Urinary bladder (tissue), 3 donors: ENCODE measurements at regions not wholly inside any gene's neighbourhood (a gene's known extent, or its start where the extent isn't known, plus 50 kb on each side); places are given as distances from the start of the nearest gene placed in this dataset.

ENCODE experiments used
- DNase-seq: peaks from one replicate; pipeline ENCODE4 v3.0.0-alpha.2; 2015; ENCODE audit errors: extremely low spot score
- H3K27ac ChIP-seq: one replicate; pipeline ENCODE4 v1.5.1; 2013; ENCODE audit warnings: low read depth, mild to moderate bottlenecking, moderate library complexity
- H3K36me3 ChIP-seq: one replicate; pipeline ENCODE4 v1.6.1; 2013; ENCODE audit warnings: mild to moderate bottlenecking, moderate library complexity; ENCODE audit not compliant: insufficient read depth
- H3K4me1 ChIP-seq: one replicate; pipeline ENCODE4 v1.6.1; 2013; ENCODE audit warnings: mild to moderate bottlenecking, moderate library complexity; ENCODE audit not compliant: insufficient read depth
- H3K4me3 ChIP-seq: one replicate; pipeline ENCODE4 v1.5.1; 2013; ENCODE audit warnings: low read depth, low read length
- WGBS: extraction: QIAGEN DNeasy Blood & Tissue Kit; methylation state at CpG from one replicate; pipeline ENCODE4 v1.1.7; 2013; 5-methylcytosine and 5-hydroxymethylcytosine counted together
- donor health status: healthy with polysubstance abuse.
- donor health status: healthy.

- no peaks in the 10 kb centered on the region for H3K36me3 ChIP-seq
- WGBS, result 98% methylated on average over 2 of the region's 2 CpGs
- no peak overlapping the region for H3K4me3 ChIP-seq
- H3K4me1 ChIP-seq, result no peaks in the 10 kb centered on the region
- H3K27ac ChIP-seq, result no peak overlapping the region
- DNase-seq, result no peak
These were observed 270.6 kb downstream of the PCDH20 start for GRCh38 chr13:61144834-61145593.

- Histone ChIP-seq H3K4me3 (no peak overlapping the region), H3K27ac (no peak overlapping the region), H3K4me1 (no peaks in the 10 kb centered on the region), H3K36me3 (no peaks in the 10 kb centered on the region)
- DNase-seq, result no peak
- WGBS, result 46% methylated on average over 1 of the region's 1 CpG
These were observed 271.3 kb downstream of the PCDH20 start for GRCh38 chr13:61144301-61144700.

GRCh38 chr13:61142506-61142905, 273.1 kb downstream of the PCDH20 start:
- no peak for DNase-seq
- H3K27ac ChIP-seq, result no peak overlapping the region

GRCh38 chr13:61138857-61139256, 276.8 kb downstream of the PCDH20 start:
- DNase-seq, result no peak
- no peak overlapping the region for H3K4me3 ChIP-seq
- H3K27ac ChIP-seq, result no peak overlapping the region
- H3K36me3 ChIP-seq, result no peaks in the 10 kb centered on the region
- H3K4me1 ChIP-seq, result no peaks in the 10 kb centered on the region

More at GRCh38 chr13:61142506-61142905, 273.1 kb downstream of the PCDH20 start:
- H3K36me3 ChIP-seq, result no peaks in the 10 kb centered on the region
- H3K4me3 ChIP-seq, result no peak overlapping the region
- no peaks in the 10 kb centered on the region for H3K4me1 ChIP-seq

GRCh38 chr13:61136515-61136914, 279.1 kb downstream of the PCDH20 start:
- Histone ChIP-seq H3K27ac (no peak overlapping the region), H3K4me3 (no peak overlapping the region), H3K4me1 (no peaks in the 10 kb centered on the region), H3K36me3 (no peaks in the 10 kb centered on the region)
- no peak for DNase-seq
- 39% methylated on average over 1 of the region's 1 CpG for WGBS

- H3K36me3 ChIP-seq, result no peaks in the 10 kb centered on the region
- 45% methylated on average over 4 of the region's 4 CpGs for WGBS
- no peak overlapping the region for H3K4me3 ChIP-seq
- H3K27ac ChIP-seq, result no peak overlapping the region
- no peaks in the 10 kb centered on the region for H3K4me1 ChIP-seq
- no peak for DNase-seq
These were observed 279.6 kb downstream of the PCDH20 start for GRCh38 chr13:61136093-61136492.

- no peak for DNase-seq
- H3K27ac ChIP-seq, result no peak overlapping the region
- WGBS, result 93% methylated on average over 2 of the region's 2 CpGs
- no peaks in the 10 kb centered on the region for H3K36me3 ChIP-seq
- no peak overlapping the region for H3K4me3 ChIP-seq
- no peaks in the 10 kb centered on the region for H3K4me1 ChIP-seq
These were observed 280.1 kb downstream of the PCDH20 start for GRCh38 chr13:61135583-61135982.

GRCh38 chr13:61128850-61129645, 286.6 kb downstream of the PCDH20 start:
- Histone ChIP-seq H3K36me3 (no peaks in the 10 kb centered on the region), H3K4me3 (no peak overlapping the region), H3K27ac (no peak overlapping the region), H3K4me1 (no peaks in the 10 kb centered on the region)
- no peak for DNase-seq
- WGBS, result 57% methylated on average over 2 of the region's 2 CpGs

GRCh38 chr13:61123538-61124289, 291.9 kb downstream of the PCDH20 start:
- DNase-seq, result no peak
- Histone ChIP-seq H3K4me1 (no peaks in the 10 kb centered on the region), H3K4me3 (no peak overlapping the region), H3K27ac (no peak overlapping the region), H3K36me3 (no peaks in the 10 kb centered on the region)
- WGBS, result 82% methylated on average over 5 of the region's 5 CpGs

- Histone ChIP-seq H3K36me3 (no peaks in the 10 kb centered on the region), H3K4me1 (no peaks in the 10 kb centered on the region), H3K4me3 (no peak overlapping the region), H3K27ac (no peak overlapping the region)
- 89% methylated on average over 3 of the region's 3 CpGs for WGBS
- no peak for DNase-seq
These were observed 302.4 kb downstream of the PCDH20 start for GRCh38 chr13:61113140-61113658.

- whole genome bisulfite sequencing, result 70% methylated on average over 1 of the region's 1 CpG
- Histone ChIP-seq H3K4me3 (no peak overlapping the region), H3K27ac (no peak overlapping the region), H3K36me3 (no peaks in the 10 kb centered on the region), H3K4me1 (no peaks in the 10 kb centered on the region)
- DNase-seq, result no peak
These were observed 304.1 kb downstream of the PCDH20 start for GRCh38 chr13:61111529-61111928.

- DNase-seq, result no peak
- Histone ChIP-seq H3K4me1 (no peaks in the 10 kb centered on the region), H3K4me3 (no peak overlapping the region), H3K27ac (no peak overlapping the region), H3K36me3 (no peaks in the 10 kb centered on the region)
- WGBS, result 69% methylated on average over 1 of the region's 1 CpG
These were observed 304.9 kb downstream of the PCDH20 start for GRCh38 chr13:61110732-61111131.

- no peaks in the 10 kb centered on the region for H3K36me3 ChIP-seq
- H3K4me1 ChIP-seq, result no peaks in the 10 kb centered on the region
- H3K27ac ChIP-seq, result no peak overlapping the region
- no peak overlapping the region for H3K4me3 ChIP-seq
- WGBS, result 90% methylated on average over 5 of the region's 5 CpGs
- DNase-seq, result no peak
These were observed 305.9 kb downstream of the PCDH20 start for GRCh38 chr13:61109741-61110140.
